GM23248 (cell line): ENCODE measurements at regions not wholly inside any gene's neighbourhood (a gene's known extent, or its start where the extent isn't known, plus 50 kb on each side); places are given as distances from the start of the nearest gene placed in this dataset.

Experiments
- EZH2 ChIP-seq: fragments of 200-600 bp; sonication (generic); IDR thresholded peaks from 2 replicates; pipeline ENCODE4 v1.6.1; 2018; ENCODE audit warnings: antibody characterized with exemption, mild to moderate bottlenecking; ENCODE audit not compliant: insufficient read depth, poor library complexity, severe bottlenecking
- EZH2phosphoT487 ChIP-seq: fragments of 200-600 bp; sonication (generic); IDR thresholded peaks from 2 replicates; pipeline ENCODE4 v1.6.1; 2018; ENCODE audit warnings: antibody characterized with exemption, moderate library complexity, mild to moderate bottlenecking, low read depth; ENCODE audit not compliant: insufficient read depth

DNA sequence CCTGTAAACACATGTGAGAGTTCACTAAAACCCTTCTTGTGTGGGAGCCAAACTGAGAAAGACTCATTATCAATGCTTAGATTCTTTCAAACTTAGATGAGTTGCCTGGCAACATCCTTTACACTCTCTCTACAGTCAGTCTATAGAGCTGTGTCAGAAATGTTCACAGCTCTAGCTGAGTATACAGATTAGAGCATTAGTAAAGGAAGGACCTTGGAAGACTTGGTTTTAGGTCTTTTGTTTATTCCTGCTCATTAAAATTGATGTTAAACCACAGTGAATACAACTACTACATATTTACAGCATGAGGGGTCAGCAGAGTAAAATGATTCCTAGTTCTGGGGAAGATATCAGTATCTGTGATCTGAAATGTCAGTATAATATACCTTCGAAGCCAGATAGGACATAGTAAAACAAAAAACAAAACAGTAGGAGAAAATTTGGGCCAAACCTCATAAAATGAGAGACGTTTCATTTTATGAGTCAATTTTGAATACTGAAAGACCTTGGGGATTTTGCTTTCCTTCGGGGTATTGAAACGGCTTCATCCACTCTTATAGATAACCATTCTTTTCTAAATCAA, 186.0 kb downstream of the TANC2 start:
- TF ChIP-seq EZH2, result no peak
- no peak for TF ChIP-seq EZH2phosphoT487
